ENCODE measurements at regions not wholly inside any gene's neighbourhood (a gene's known extent, or its start where the extent isn't known, plus 50 kb on each side); places are given as distances from the start of the nearest gene placed in this dataset.

- intact Hi-C loops (cut with DNase I), result no loop called here
- H3K4me1 ChIP-seq (ENCODE audit: insufficient read depth), result no peaks in the 10 kb centered on the region
- WGBS, 3 donors, result 79 to 83% (median 81%) methylated on average over 3 of the region's 3 CpGs
- H3K27me3 ChIP-seq, result no peaks in the 10 kb centered on the region
- no peak for DNase-seq
- H3K9me3 ChIP-seq, result no peaks in the 10 kb centered on the region
- H3K4me3 ChIP-seq, result no peak overlapping the region
- TF ChIP-seq CTCF (IDR thresholded peaks at IDR 0.05) (no peak), POLR2A (IDR thresholded peaks at IDR 0.05) (no peak), EP300 (IDR thresholded peaks at IDR 0.05) (no peak)
- H3K27ac ChIP-seq, result no peak overlapping the region
- no peaks in the 10 kb centered on the region for H3K36me3 ChIP-seq
Measured at GRCh38 chr13:53338760-53339159, 310.1 kb downstream of the OLFM4 start.

GRCh38 chr13:53340505-53341143 is 312.0 kb downstream of the OLFM4 start:
- no peaks in the 10 kb centered on the region for H3K36me3 ChIP-seq
- H3K27me3 ChIP-seq, result no peaks in the 10 kb centered on the region
- no peak for DNase-seq
- no peak overlapping the region for H3K4me3 ChIP-seq
- no peaks in the 10 kb centered on the region for H3K9me3 ChIP-seq
- no peak for TF ChIP-seq POLR2A (IDR thresholded peaks at IDR 0.05)
- no peak for TF ChIP-seq CTCF (IDR thresholded peaks at IDR 0.05)
- TF ChIP-seq EP300 (IDR thresholded peaks at IDR 0.05), result no peak
- intact Hi-C loops (cut with DNase I), result no loop called here
- 68 to 78% (median 76%) methylated on average over 1 of the region's 1 CpG for WGBS, 3 donors
- no peak overlapping the region for H3K27ac ChIP-seq
- H3K4me1 ChIP-seq (ENCODE audit: insufficient read depth), result no peaks in the 10 kb centered on the region

- no peak for DNase-seq
- Histone ChIP-seq H3K27me3 (no peaks in the 10 kb centered on the region), H3K27ac (no peak overlapping the region), H3K9me3 (no peaks in the 10 kb centered on the region), H3K4me3 (no peak overlapping the region), H3K4me1 (ENCODE audit: insufficient read depth) (no peaks in the 10 kb centered on the region), H3K36me3 (no peaks in the 10 kb centered on the region)
- 56 to 79% (median 62%) methylated on average over 3 of the region's 3 CpGs for WGBS, 3 donors
- intact Hi-C loops (cut with DNase I), result no loop called here
- no peak for TF ChIP-seq CTCF (IDR thresholded peaks at IDR 0.05)
- TF ChIP-seq EP300 (IDR thresholded peaks at IDR 0.05), result no peak
- TF ChIP-seq POLR2A (IDR thresholded peaks at IDR 0.05), result no peak
Measured at GRCh38 chr13:53341144-53341510, 312.5 kb downstream of the OLFM4 start.

GRCh38 chr13:53342623-53343360 is 314.2 kb downstream of the OLFM4 start:
- Histone ChIP-seq H3K27me3 (no peaks in the 10 kb centered on the region), H3K9me3 (no peaks in the 10 kb centered on the region), H3K4me3 (no peak overlapping the region), H3K36me3 (no peaks in the 10 kb centered on the region), H3K27ac (no peak overlapping the region), H3K4me1 (ENCODE audit: insufficient read depth) (no peaks in the 10 kb centered on the region)
- TF ChIP-seq EP300 (IDR thresholded peaks at IDR 0.05) (no peak), POLR2A (IDR thresholded peaks at IDR 0.05) (no peak), CTCF (IDR thresholded peaks at IDR 0.05) (no peak)
- intact Hi-C loops (cut with DNase I), result no loop called here
- 47 to 53% (median 48%) methylated on average over 3 of the region's 3 CpGs for WGBS, 3 donors
- no peak for DNase-seq

Data from ovary (tissue), 7 donors.